ENCODE measurements at regions not wholly inside any gene's neighbourhood (a gene's known extent, or its start where the extent isn't known, plus 50 kb on each side); places are given as distances from the start of the nearest gene placed in this dataset.

GRCh38 chr20:39702701-39703349 is 740.7 kb downstream of the DHX35 start:
- Histone ChIP-seq H3K4me1 (peaks cover 6% of the 10 kb centered on the region), H3K36me3 (no peaks in the 10 kb centered on the region), H3K27me3 (no peaks in the 10 kb centered on the region), H3K27ac (no peak overlapping the region), H3K4me3 (no peak overlapping the region), H3K9me3 (no peaks in the 10 kb centered on the region)
- DNase-seq (ENCODE audit: extremely low spot score in 2 of 2), result no peak
- TF ChIP-seq CTCF (IDR thresholded peaks at IDR 0.05) (no peak), POLR2A (IDR thresholded peaks at IDR 0.05) (no peak), POLR2AphosphoS5 (IDR thresholded peaks at IDR 0.05; ENCODE audit: insufficient read depth in 1 of 2, low read depth in 1 of 2) (no peak)
- intact Hi-C loops (cut with DNase I), result no loop called here

GRCh38 chr20:39700528-39700927 is 738.4 kb downstream of the DHX35 start:
- intact Hi-C loops (cut with DNase I), result no loop called here
- Histone ChIP-seq H3K9me3 (no peaks in the 10 kb centered on the region), H3K36me3 (no peaks in the 10 kb centered on the region), H3K27me3 (no peaks in the 10 kb centered on the region), H3K27ac (no peak overlapping the region), H3K4me1 (peaks cover 6% of the 10 kb centered on the region), H3K4me3 (no peak overlapping the region)
- no peak for TF ChIP-seq POLR2AphosphoS5 (IDR thresholded peaks at IDR 0.05; ENCODE audit: insufficient read depth in 1 of 2, low read depth in 1 of 2)
- TF ChIP-seq POLR2A (IDR thresholded peaks at IDR 0.05), result no peak
- TF ChIP-seq CTCF (IDR thresholded peaks at IDR 0.05), result no peak
- DNase-seq (ENCODE audit: extremely low spot score in 2 of 2), result no peak

- no peak overlapping the region for H3K4me3 ChIP-seq
- DNase-seq (ENCODE audit: extremely low spot score in 2 of 2), result no peak
- intact Hi-C loops (cut with DNase I), result no loop called here
- H3K27me3 ChIP-seq, result no peaks in the 10 kb centered on the region
- TF ChIP-seq CTCF (IDR thresholded peaks at IDR 0.05) (no peak), POLR2A (IDR thresholded peaks at IDR 0.05) (no peak), POLR2AphosphoS5 (IDR thresholded peaks at IDR 0.05; ENCODE audit: insufficient read depth in 1 of 2, low read depth in 1 of 2) (no peak)
- H3K36me3 ChIP-seq, result no peaks in the 10 kb centered on the region
- peaks cover under 1% of the 10 kb centered on the region for H3K4me1 ChIP-seq
- H3K9me3 ChIP-seq, result no peaks in the 10 kb centered on the region
- no peak overlapping the region for H3K27ac ChIP-seq
Measured at GRCh38 chr20:39699166-39699725, 737.1 kb downstream of the DHX35 start.

GRCh38 chr20:39698752-39699151 is 736.6 kb downstream of the DHX35 start:
- TF ChIP-seq POLR2A (IDR thresholded peaks at IDR 0.05) (no peak), POLR2AphosphoS5 (IDR thresholded peaks at IDR 0.05; ENCODE audit: insufficient read depth in 1 of 2, low read depth in 1 of 2) (no peak), CTCF (IDR thresholded peaks at IDR 0.05) (no peak)
- H3K27me3 ChIP-seq, result no peaks in the 10 kb centered on the region
- intact Hi-C loops (cut with DNase I), result no loop called here
- no peak for DNase-seq (ENCODE audit: extremely low spot score in 2 of 2)
- no peak overlapping the region for H3K4me3 ChIP-seq
- H3K27ac ChIP-seq, result no peak overlapping the region
- H3K9me3 ChIP-seq, result no peaks in the 10 kb centered on the region
- no peaks in the 10 kb centered on the region for H3K36me3 ChIP-seq
- H3K4me1 ChIP-seq, result no peaks in the 10 kb centered on the region

GRCh38 chr20:39691151-39691862 is 729.2 kb downstream of the DHX35 start:
- TF ChIP-seq CTCF (IDR thresholded peaks at IDR 0.05) (no peak), POLR2A (IDR thresholded peaks at IDR 0.05) (no peak), POLR2AphosphoS5 (IDR thresholded peaks at IDR 0.05; ENCODE audit: insufficient read depth in 1 of 2, low read depth in 1 of 2) (no peak)
- DNase-seq (ENCODE audit: extremely low spot score in 2 of 2), result no peak
- Histone ChIP-seq H3K27me3 (no peaks in the 10 kb centered on the region), H3K4me1 (no peaks in the 10 kb centered on the region), H3K36me3 (no peaks in the 10 kb centered on the region), H3K9me3 (no peaks in the 10 kb centered on the region), H3K27ac (no peak overlapping the region), H3K4me3 (no peak overlapping the region)
- intact Hi-C loops (cut with DNase I), result no loop called here
